ENCODE measurements at regions not wholly inside any gene's neighbourhood (a gene's known extent, or its start where the extent isn't known, plus 50 kb on each side); places are given as distances from the start of the nearest gene placed in this dataset.

GRCh38 chr9:20082831-20083230, 294.0 kb upstream of the SLC24A2 start:
- no peak for TF ChIP-seq POLR2AphosphoS5 (IDR thresholded peaks at IDR 0.05; ENCODE audit: borderline replicate concordance, low read depth, low read length)
- no peak for TF ChIP-seq EZH2 (IDR thresholded peaks at IDR 0.05)
- no peak for TF ChIP-seq FOXP2 (optimal IDR thresholded peaks at IDR 0.05; ENCODE audit: control extremely low read depth, extremely low read length, insufficient read depth)
